Astrocyte (in vitro differentiated cells and primary cell): ENCODE measurements at regions not wholly inside any gene's neighbourhood (a gene's known extent, or its start where the extent isn't known, plus 50 kb on each side); places are given as distances from the start of the nearest gene placed in this dataset.
"Not testable (repeated sequence)": the region's sequence is repeated elsewhere in the genome, so short reads cannot be mapped to it uniquely, and the experiment has no call there.

ENCODE experiments used
- DNase-seq: peaks from one replicate; pipeline ENCODE4 v3.0.0-alpha.2; 2010; ENCODE audit warnings: low read depth
- FAIRE-seq: peaks from 2 replicates; lab custom pipeline; 2011; peaks lifted over from hg19 to GRCh38; lab: Jason Lieb, UNC
- H2AFZ ChIP-seq: 2 replicates; pipeline ENCODE4 v1.6.0; 2012; ENCODE audit warnings: low read depth, low read length, inconsistent platforms
- H3K27ac ChIP-seq: 2 replicates; pipeline ENCODE4 v1.5.1; 2011; ENCODE audit warnings: low read depth, low read length, inconsistent platforms
- H3K27me3 ChIP-seq: 2 replicates; pipeline ENCODE4 v1.6.0; 2011; ENCODE audit warnings: low read length, inconsistent platforms; ENCODE audit not compliant: insufficient read depth
- H3K36me3 ChIP-seq: 2 replicates; pipeline ENCODE4 v1.5.1; 2011; ENCODE audit warnings: low read length, inconsistent platforms; ENCODE audit not compliant: insufficient read depth
- H3K4me1 ChIP-seq: 2 replicates; pipeline ENCODE4 v1.5.1; 2011; ENCODE audit warnings: low read length, inconsistent platforms; ENCODE audit not compliant: insufficient read depth
- H3K4me2 ChIP-seq: 2 replicates; pipeline ENCODE4 v1.6.0; 2012; ENCODE audit warnings: low read length, inconsistent platforms
- H3K4me3 ChIP-seq: 2 replicates; pipeline ENCODE4 v1.5.1; 2011; ENCODE audit warnings: low read depth, mild to moderate bottlenecking, low read length, inconsistent platforms; ENCODE audit not compliant: insufficient read depth
- H3K79me2 ChIP-seq: 2 replicates; pipeline ENCODE4 v1.6.0; 2012; ENCODE audit warnings: mild to moderate bottlenecking, low read length, inconsistent platforms; ENCODE audit not compliant: insufficient read depth
- H3K9ac ChIP-seq: 2 replicates; pipeline ENCODE4 v1.6.0; 2012; ENCODE audit warnings: mild to moderate bottlenecking, low read length, inconsistent platforms
- H3K9me3 ChIP-seq: 2 replicates; pipeline ENCODE4 v1.5.1; 2012; ENCODE audit warnings: low read depth, mild to moderate bottlenecking, low read length, inconsistent platforms; ENCODE audit not compliant: insufficient read depth
- H4K20me1 ChIP-seq: 2 replicates; pipeline ENCODE4 v1.6.0; 2012; ENCODE audit warnings: low read length, inconsistent platforms; ENCODE audit not compliant: insufficient read depth
- H3K27ac Mint-ChIP-seq: one replicate; pipeline ENCODE4 v1.8.0; 2021; ENCODE audit warnings: mild to moderate bottlenecking, mixed read lengths; ENCODE audit not compliant: unreplicated experiment
- H3K27me3 Mint-ChIP-seq: one replicate; pipeline ENCODE4 v1.8.0; 2021; ENCODE audit warnings: low read depth, mixed read lengths; ENCODE audit not compliant: unreplicated experiment
- H3K36me3 Mint-ChIP-seq: one replicate; pipeline ENCODE4 v1.8.0; 2021; ENCODE audit warnings: low read depth, mixed read lengths; ENCODE audit not compliant: unreplicated experiment
- H3K4me1 Mint-ChIP-seq: one replicate; pipeline ENCODE4 v1.8.0; 2021; ENCODE audit warnings: low read depth, mixed read lengths; ENCODE audit not compliant: unreplicated experiment
- H3K4me3 Mint-ChIP-seq: one replicate; pipeline ENCODE4 v1.8.0; 2021; ENCODE audit warnings: mild to moderate bottlenecking, moderate library complexity, mixed read lengths; ENCODE audit not compliant: unreplicated experiment
- H3K9me3 Mint-ChIP-seq: one replicate; pipeline ENCODE4 v1.8.0; 2021; ENCODE audit warnings: mild to moderate bottlenecking, mixed read lengths; ENCODE audit not compliant: unreplicated experiment
- EZH2 ChIP-seq: IDR thresholded peaks from 2 replicates; pipeline ENCODE4 v1.6.1; 2012; ENCODE audit warnings: mild to moderate bottlenecking, low read length, inconsistent platforms; ENCODE audit not compliant: insufficient read depth
- TF ChIP-seq, protein P1 (sequence below): IDR thresholded peaks from 2 replicates; pipeline ENCODE4 v1.5.1; 2011; ENCODE audit warnings: low read depth, mild to moderate bottlenecking, inconsistent platforms, low read length, moderate library complexity; ENCODE audit not compliant: insufficient read depth

DNA sequence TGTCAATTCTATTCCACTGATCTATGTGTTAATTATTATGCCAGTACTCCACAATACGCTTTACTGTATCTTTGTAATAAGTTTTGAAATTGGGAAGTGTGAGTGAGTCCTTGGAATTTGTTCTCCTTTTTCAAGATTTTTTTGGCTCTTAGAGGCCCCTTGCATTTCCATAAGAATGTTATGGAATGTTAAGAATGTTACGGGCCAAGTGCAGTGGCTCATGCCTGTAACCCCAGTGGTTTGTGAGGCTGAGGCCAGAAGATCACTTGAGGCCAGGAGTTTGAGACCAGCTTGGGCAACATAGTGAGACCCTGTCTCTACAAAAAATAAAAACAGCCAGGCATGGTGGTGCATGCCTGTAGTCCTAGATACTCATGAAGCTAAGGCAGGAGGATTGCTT is 167.6 kb upstream of the CXorf66 start:
- H2AFZ ChIP-seq: no peak overlapping the region
- no peaks in the 10 kb centered on the region for H3K36me3 ChIP-seq
- H3K4me3 Mint-ChIP-seq: no peak overlapping the region
- no peaks in the 10 kb centered on the region for H3K9me3 ChIP-seq
- H3K4me2 ChIP-seq: no peak overlapping the region
- no peak overlapping the region for H3K27ac ChIP-seq
- peak; percentile 58 for FAIRE-seq
- peak; percentile 18 for DNase-seq
- no peaks in the 10 kb centered on the region for H3K79me2 ChIP-seq
- H3K4me1 ChIP-seq: no peaks in the 10 kb centered on the region
- H3K4me3 ChIP-seq: no peak overlapping the region
- no peaks in the 10 kb centered on the region for H3K9me3 Mint-ChIP-seq
- no peak overlapping the region for H3K9ac ChIP-seq
- H3K27me3 ChIP-seq: no peaks in the 10 kb centered on the region
- H4K20me1 ChIP-seq: no peaks in the 10 kb centered on the region
- TF ChIP-seq, protein P1, sequence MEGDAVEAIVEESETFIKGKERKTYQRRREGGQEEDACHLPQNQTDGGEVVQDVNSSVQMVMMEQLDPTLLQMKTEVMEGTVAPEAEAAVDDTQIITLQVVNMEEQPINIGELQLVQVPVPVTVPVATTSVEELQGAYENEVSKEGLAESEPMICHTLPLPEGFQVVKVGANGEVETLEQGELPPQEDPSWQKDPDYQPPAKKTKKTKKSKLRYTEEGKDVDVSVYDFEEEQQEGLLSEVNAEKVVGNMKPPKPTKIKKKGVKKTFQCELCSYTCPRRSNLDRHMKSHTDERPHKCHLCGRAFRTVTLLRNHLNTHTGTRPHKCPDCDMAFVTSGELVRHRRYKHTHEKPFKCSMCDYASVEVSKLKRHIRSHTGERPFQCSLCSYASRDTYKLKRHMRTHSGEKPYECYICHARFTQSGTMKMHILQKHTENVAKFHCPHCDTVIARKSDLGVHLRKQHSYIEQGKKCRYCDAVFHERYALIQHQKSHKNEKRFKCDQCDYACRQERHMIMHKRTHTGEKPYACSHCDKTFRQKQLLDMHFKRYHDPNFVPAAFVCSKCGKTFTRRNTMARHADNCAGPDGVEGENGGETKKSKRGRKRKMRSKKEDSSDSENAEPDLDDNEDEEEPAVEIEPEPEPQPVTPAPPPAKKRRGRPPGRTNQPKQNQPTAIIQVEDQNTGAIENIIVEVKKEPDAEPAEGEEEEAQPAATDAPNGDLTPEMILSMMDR: no peak
- TF ChIP-seq EZH2: no peak
- H3K36me3 Mint-ChIP-seq: no peaks in the 10 kb centered on the region
- no peak overlapping the region for H3K27ac Mint-ChIP-seq
- H3K4me1 Mint-ChIP-seq: no peaks in the 10 kb centered on the region
- no peaks in the 10 kb centered on the region for H3K27me3 Mint-ChIP-seq

DNA sequence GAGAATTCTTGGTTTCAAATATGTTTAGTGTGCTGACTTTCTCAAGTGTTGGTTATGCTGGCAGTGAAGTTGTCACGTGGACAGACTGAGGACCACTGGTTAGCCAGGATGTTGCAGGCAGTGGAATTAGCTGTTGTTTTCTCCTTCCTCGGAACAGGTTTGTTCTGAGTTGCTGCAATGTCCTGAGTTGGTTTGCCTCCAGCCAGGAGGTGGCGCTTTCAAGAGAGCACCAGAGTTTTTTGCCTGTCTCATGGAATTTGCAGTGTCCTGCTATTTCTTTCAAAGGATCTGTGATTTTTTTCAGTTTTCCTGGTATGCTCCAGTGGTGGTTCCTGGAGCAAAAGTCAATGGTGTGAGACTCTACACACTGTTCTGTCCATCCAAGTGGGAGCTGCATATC is 158.1 kb upstream of the CXorf66 start:
- FAIRE-seq (no peak), DNase-seq (no peak)
- TF ChIP-seq EZH2: no peak
- TF ChIP-seq, protein P1: peak; percentile 18
- no peaks in the 10 kb centered on the region for H3K79me2 ChIP-seq
- no peaks in the 10 kb centered on the region for H3K36me3 ChIP-seq
- no peaks in the 10 kb centered on the region for H3K9me3 ChIP-seq
- no peak overlapping the region for H3K4me3 ChIP-seq
- Mint-ChIP-seq H3K27me3 (peaks cover 5% of the 10 kb centered on the region), H3K27ac (no peak overlapping the region), H3K36me3 (no peaks in the 10 kb centered on the region), H3K4me1 (no peaks in the 10 kb centered on the region), H3K4me3 (no peak overlapping the region), H3K9me3 (no peaks in the 10 kb centered on the region)
- H3K9ac ChIP-seq: no peak overlapping the region
- H3K4me1 ChIP-seq: no peaks in the 10 kb centered on the region
- H3K27me3 ChIP-seq: no peaks in the 10 kb centered on the region
- H3K27ac ChIP-seq: no peak overlapping the region
- H2AFZ ChIP-seq: no peak overlapping the region
- no peaks in the 10 kb centered on the region for H4K20me1 ChIP-seq
- no peak overlapping the region for H3K4me2 ChIP-seq

DNA sequence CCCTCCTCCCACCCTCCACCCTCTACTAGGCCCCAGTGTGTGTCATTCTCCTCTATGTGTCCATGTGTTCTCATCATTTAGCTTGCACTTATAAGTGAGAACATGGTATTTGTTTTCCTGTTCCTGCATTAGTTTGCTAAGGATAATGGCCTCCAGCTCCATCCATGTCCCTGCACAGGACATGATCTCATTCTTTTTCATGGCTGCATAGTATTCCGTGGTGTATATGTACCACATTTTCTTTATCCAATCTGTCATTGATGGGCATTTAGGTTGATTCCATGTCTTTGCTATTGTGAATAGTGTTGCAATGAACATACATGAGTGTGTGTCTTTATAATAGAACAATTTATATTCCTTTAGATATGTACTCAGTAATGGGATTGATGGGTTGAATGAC is 148.7 kb upstream of the CXorf66 start:
- not testable (repeated sequence) for DNase-seq, H3K4me3 Mint-ChIP-seq, H3K27ac Mint-ChIP-seq, H3K27me3 Mint-ChIP-seq, H3K27ac ChIP-seq, H2AFZ ChIP-seq, H3K4me1 Mint-ChIP-seq, H3K4me1 ChIP-seq, H3K27me3 ChIP-seq, H3K9me3 ChIP-seq, H3K9ac ChIP-seq, H3K79me2 ChIP-seq, H3K36me3 Mint-ChIP-seq, H4K20me1 ChIP-seq, H3K4me3 ChIP-seq, H3K4me2 ChIP-seq, H3K9me3 Mint-ChIP-seq, H3K36me3 ChIP-seq
- peak; percentile 90 for FAIRE-seq
